B cell (primary cell): ENCODE measurements at regions not wholly inside any gene's neighbourhood (a gene's known extent, or its start where the extent isn't known, plus 50 kb on each side); places are given as distances from the start of the nearest gene placed in this dataset.

Source experiments
- ATAC-seq: fragments of 200-7000 bp; cut with Tn5 transposase; one replicate; pipeline ENCODE4 v1.10.0; 2021; ENCODE audit warnings: low read depth, mild to moderate bottlenecking, moderate number of reproducible peaks, moderate library complexity
- CTCF ChIA-PET: fragments of 350-600 bp; sonication (Branson Sonifier 250); formaldehyde crosslinking; loops from one replicate; lab custom pipeline; 2021; ENCODE audit warnings: antibody characterized with exemption, inconsistent platforms; lab: Charles Lee
- POLR2A ChIA-PET: fragments of 350-600 bp; sonication (Branson Sonifier 250); formaldehyde crosslinking; loops from one replicate; lab custom pipeline; 2021; ENCODE audit warnings: antibody characterized with exemption; lab: Charles Lee
- DNase-seq: peaks from one replicate; pipeline ENCODE4 v3.0.0; 2013
- H2AFZ ChIP-seq: 2 replicates; pipeline ENCODE4 v1.6.1; 2012; ENCODE audit warnings: mild to moderate bottlenecking, low read depth, low read length; ENCODE audit not compliant: insufficient read depth, poor library complexity, severe bottlenecking
- H3K27ac ChIP-seq, 2 donors: 1 replicate in 1 of 2; 2 replicates in 1 of 2; pipeline ENCODE4 v1.5.1; 2012 to 2013; ENCODE audit warnings: low read length in 2 of 2, mild to moderate bottlenecking in 2 of 2, moderate library complexity in 1 of 2
- H3K27me3 ChIP-seq, 4 experiments: fragments of 200-600 bp in 1 of 4; sonication (generic) in 1 of 4; replicated peaks in 1 of 4; 1 replicate in 2 of 4; 2 replicates in 2 of 4; pipeline versions ENCODE4 v1.6.1 to v1.7.0; 2013 to 2016; ENCODE audit warnings: low read length in 3 of 4, mild to moderate bottlenecking in 2 of 4, mixed read lengths in 1 of 4, moderate library complexity in 1 of 4; ENCODE audit not compliant: insufficient read depth in 4 of 4, control insufficient read depth in 3 of 4; ENCODE audit errors: control extremely low read depth in 1 of 4
- H3K36me3 ChIP-seq, 2 experiments: replicated peaks in 1 of 2; 1 replicate in 1 of 2; 2 replicates in 1 of 2; pipeline versions ENCODE4 v1.6.1 to v1.7.1; 2013; ENCODE audit warnings: low read length in 1 of 2; ENCODE audit not compliant: insufficient read depth in 2 of 2, control insufficient read depth in 1 of 2; ENCODE audit errors: control extremely low read depth in 1 of 2, extremely low read depth in 1 of 2
- H3K4me1 ChIP-seq, 2 donors: fragments of 200-600 bp in 1 of 2; sonication (generic) in 1 of 2; 1 replicate in 1 of 2; 2 replicates in 1 of 2; pipeline versions ENCODE4 v1.5.1 to v1.6.1; 2013 to 2017; ENCODE audit warnings: low read length in 2 of 2; ENCODE audit not compliant: control insufficient read depth in 2 of 2, insufficient read depth in 2 of 2
- H3K4me2 ChIP-seq: replicated peaks from 2 replicates; pipeline ENCODE3; 2012; ENCODE audit warnings: mild to moderate bottlenecking, low read depth, low read length; ENCODE audit not compliant: poor library complexity, severe bottlenecking
- H3K4me3 ChIP-seq, 5 experiments: fragments of 200-600 bp in 1 of 5; sonication (generic) in 1 of 5; 1 replicate in 3 of 5; 2 replicates in 2 of 5; pipeline versions ENCODE4 v1.5.1 to v1.7.0; 2011 to 2016; ENCODE audit warnings: low read length in 4 of 5, mild to moderate bottlenecking in 4 of 5, low read depth in 2 of 5, control low read depth in 1 of 5, moderate library complexity in 1 of 5; ENCODE audit not compliant: insufficient read depth in 1 of 5; ENCODE audit errors: control extremely low read depth in 1 of 5, extremely low read depth in 1 of 5
- H3K79me2 ChIP-seq: fragments of 200-600 bp; sonication (generic); one replicate; pipeline ENCODE4 v1.6.0; 2016; ENCODE audit warnings: low read length; ENCODE audit not compliant: control insufficient read depth, insufficient read depth
- H3K9ac ChIP-seq: fragments of 200-600 bp; sonication (generic); 2 replicates; pipeline ENCODE4 v1.6.1; 2017; ENCODE audit warnings: mild to moderate bottlenecking, low read length, moderate library complexity
- H3K9me3 ChIP-seq, 3 donors: one replicate each; pipeline versions ENCODE4 v1.6.1 to v1.7.1; 2013; ENCODE audit warnings: low read length in 2 of 3; ENCODE audit not compliant: control insufficient read depth in 2 of 3, insufficient read depth in 1 of 3; ENCODE audit errors: control extremely low read depth in 1 of 3
- H4K20me1 ChIP-seq: 2 replicates; pipeline ENCODE4 v1.6.0; 2012; ENCODE audit warnings: mild to moderate bottlenecking, low read length; ENCODE audit not compliant: insufficient read depth, control insufficient read depth, poor library complexity, severe bottlenecking
- H3K27ac Mint-ChIP-seq: one replicate; pipeline ENCODE4 v1.8.0; 2021; ENCODE audit warnings: mixed read lengths
- H3K27me3 Mint-ChIP-seq: one replicate; pipeline ENCODE4 v1.8.0; 2021; ENCODE audit warnings: mixed read lengths
- H3K4me1 Mint-ChIP-seq: one replicate; pipeline ENCODE4 v1.8.0; 2021; ENCODE audit warnings: mixed read lengths
- H3K4me3 Mint-ChIP-seq: one replicate; pipeline ENCODE4 v1.8.0; 2021; ENCODE audit warnings: mixed read lengths
- H3K9me3 Mint-ChIP-seq: one replicate; pipeline ENCODE4 v1.8.0; 2022; ENCODE audit warnings: mixed read lengths; ENCODE audit not compliant: insufficient read depth
- EZH2 ChIP-seq: IDR thresholded peaks from 2 replicates; pipeline ENCODE4 v1.6.1; 2012; ENCODE audit warnings: borderline replicate concordance, low read depth, mild to moderate bottlenecking, moderate library complexity, low read length; ENCODE audit not compliant: insufficient read depth, poor library complexity, severe bottlenecking
- WGBS: methylation state at CpG from one replicate; pipeline ENCODE4 v1.1.5; 2013; ENCODE audit warnings: missing lambda C conversion rate; ENCODE audit not compliant: insufficient coverage; 5-methylcytosine and 5-hydroxymethylcytosine counted together
- intact Hi-C: fragments of 100-400 bp; cut with micrococcal nuclease; formaldehyde crosslinking; loops from one replicate; pipeline ENCODE4 v1.10.0; 2022
- TF ChIP-seq, protein P1 (sequence below): fragments of 200-600 bp; IDR thresholded peaks from one replicate; pipeline ENCODE4 v1.8.0; 2022; ENCODE audit warnings: antibody characterized with exemption, mild to moderate bottlenecking

- H3K4me1 Mint-ChIP-seq, result no peaks in the 10 kb centered on the region
- Histone ChIP-seq H4K20me1 (no peaks in the 10 kb centered on the region), H3K4me1 (no peaks in the 10 kb centered on the region), H2AFZ (no peak overlapping the region), H3K79me2 (no peaks in the 10 kb centered on the region), H3K36me3 (no peaks in the 10 kb centered on the region), H3K4me3 (no peak overlapping the region), H3K4me2 (no peak overlapping the region), H3K9ac (no peak overlapping the region), H3K9me3 (peaks cover 0 to 8% (median 0%) of the 10 kb centered on the region in 3 donors), H3K27ac (no peak overlapping the region), H3K27me3 (no peaks in the 10 kb centered on the region)
- ChIA-PET POLR2A (no interaction called here), CTCF (no interaction called here)
- H3K9me3 Mint-ChIP-seq, result no peaks in the 10 kb centered on the region
- intact Hi-C loops, result no loop called here
- no peak for DNase-seq
- WGBS, result 73% methylated on average over 3 of the region's 3 CpGs
- no peak overlapping the region for H3K27ac Mint-ChIP-seq
- TF ChIP-seq, protein P1, sequence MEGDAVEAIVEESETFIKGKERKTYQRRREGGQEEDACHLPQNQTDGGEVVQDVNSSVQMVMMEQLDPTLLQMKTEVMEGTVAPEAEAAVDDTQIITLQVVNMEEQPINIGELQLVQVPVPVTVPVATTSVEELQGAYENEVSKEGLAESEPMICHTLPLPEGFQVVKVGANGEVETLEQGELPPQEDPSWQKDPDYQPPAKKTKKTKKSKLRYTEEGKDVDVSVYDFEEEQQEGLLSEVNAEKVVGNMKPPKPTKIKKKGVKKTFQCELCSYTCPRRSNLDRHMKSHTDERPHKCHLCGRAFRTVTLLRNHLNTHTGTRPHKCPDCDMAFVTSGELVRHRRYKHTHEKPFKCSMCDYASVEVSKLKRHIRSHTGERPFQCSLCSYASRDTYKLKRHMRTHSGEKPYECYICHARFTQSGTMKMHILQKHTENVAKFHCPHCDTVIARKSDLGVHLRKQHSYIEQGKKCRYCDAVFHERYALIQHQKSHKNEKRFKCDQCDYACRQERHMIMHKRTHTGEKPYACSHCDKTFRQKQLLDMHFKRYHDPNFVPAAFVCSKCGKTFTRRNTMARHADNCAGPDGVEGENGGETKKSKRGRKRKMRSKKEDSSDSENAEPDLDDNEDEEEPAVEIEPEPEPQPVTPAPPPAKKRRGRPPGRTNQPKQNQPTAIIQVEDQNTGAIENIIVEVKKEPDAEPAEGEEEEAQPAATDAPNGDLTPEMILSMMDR, result no peak
- TF ChIP-seq EZH2, result no peak
- H3K4me3 Mint-ChIP-seq, result no peak overlapping the region
- ATAC-seq, result no peak
- peaks cover 4% of the 10 kb centered on the region for H3K27me3 Mint-ChIP-seq
These were observed 70.3 kb upstream of the NEURL1B start for GRCh38 chr5:172570594-172571334.

DNA sequence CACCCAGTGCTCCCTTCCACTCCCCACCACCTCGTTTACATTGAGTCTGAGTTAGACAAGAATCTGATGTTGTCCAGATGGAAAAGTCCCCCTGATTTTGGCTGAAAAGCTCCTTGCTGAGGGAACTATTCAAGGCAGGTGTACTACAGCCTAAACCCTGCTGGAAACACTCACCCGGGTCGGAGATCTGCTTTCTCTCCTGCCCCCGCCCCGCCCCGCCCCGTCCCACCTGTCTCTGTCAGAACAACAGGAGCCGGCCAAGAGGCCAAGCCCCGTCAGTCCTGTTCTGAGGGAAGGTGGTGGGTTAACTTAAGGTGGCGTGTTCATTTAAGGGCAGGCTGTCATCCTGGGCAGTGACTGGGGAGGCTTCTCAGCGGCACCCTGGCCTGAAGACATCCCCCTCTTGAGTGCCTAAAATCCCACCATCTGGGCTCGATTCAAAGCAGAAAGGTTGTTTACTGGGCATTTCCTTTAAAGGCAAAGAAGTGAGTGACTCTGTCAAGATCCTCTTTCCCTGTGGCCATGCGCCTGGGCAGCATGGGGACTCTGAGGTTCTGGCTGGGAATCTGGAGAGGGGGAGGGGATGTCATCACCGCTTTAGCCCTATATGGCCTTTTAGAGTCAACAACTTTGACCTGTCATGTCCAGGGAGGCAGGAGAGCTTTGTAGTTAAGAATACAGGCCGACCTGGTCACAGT, 71.1 kb upstream of the NEURL1B start:
- H3K27ac ChIP-seq, result no peak overlapping the region
- Mint-ChIP-seq H3K27me3 (peaks cover 4% of the 10 kb centered on the region), H3K27ac (no peak overlapping the region), H3K4me3 (no peak overlapping the region), H3K9me3 (no peaks in the 10 kb centered on the region), H3K4me1 (no peaks in the 10 kb centered on the region)
- no peaks in the 10 kb centered on the region for H3K27me3 ChIP-seq
- no peaks in the 10 kb centered on the region for H4K20me1 ChIP-seq
- ChIA-PET CTCF (no interaction called here), POLR2A (no interaction called here)
- H3K4me1 ChIP-seq, result no peaks in the 10 kb centered on the region
- no peaks in the 10 kb centered on the region for H3K36me3 ChIP-seq
- H3K79me2 ChIP-seq, result no peaks in the 10 kb centered on the region
- H2AFZ ChIP-seq, result no peak overlapping the region
- peaks cover 0 to 8% (median 0%) of the 10 kb centered on the region in 3 donors for H3K9me3 ChIP-seq
- TF ChIP-seq, protein P1, result no peak
- TF ChIP-seq EZH2, result no peak
- 87% methylated on average over 7 of the region's 15 CpGs for WGBS
- intact Hi-C loops, result no loop called here
- no peak overlapping the region for H3K9ac ChIP-seq
- ATAC-seq (no peak), DNase-seq (no peak)
- no peak overlapping the region for H3K4me2 ChIP-seq
- H3K4me3 ChIP-seq, result no peak overlapping the region
